Osteoblast (primary cell): ENCODE measurements at regions not wholly inside any gene's neighbourhood (a gene's known extent, or its start where the extent isn't known, plus 50 kb on each side); places are given as distances from the start of the nearest gene placed in this dataset.

Source experiments
- DNase-seq: peaks from one replicate; pipeline ENCODE4 v3.0.0; 2011; ENCODE audit warnings: low spot score, mixed read lengths; ENCODE audit not compliant: insufficient read length; ENCODE audit errors: missing footprints
- H2AFZ ChIP-seq: 2 replicates; pipeline ENCODE4 v1.6.0; 2011; ENCODE audit warnings: mild to moderate bottlenecking, low read length
- H3K27ac ChIP-seq: 2 replicates; pipeline ENCODE4 v1.5.1; 2011; ENCODE audit warnings: mild to moderate bottlenecking, low read depth, low read length, moderate library complexity
- H3K27me3 ChIP-seq: 2 replicates; pipeline ENCODE4 v1.6.0; 2012; ENCODE audit warnings: mild to moderate bottlenecking, control low read depth, inconsistent platforms, low read length, moderate library complexity; ENCODE audit not compliant: insufficient read depth
- H3K36me3 ChIP-seq: 2 replicates; pipeline ENCODE4 v1.5.1; 2011; ENCODE audit warnings: mild to moderate bottlenecking, low read length, control low read depth, moderate library complexity; ENCODE audit not compliant: insufficient read depth
- H3K4me1 ChIP-seq: 2 replicates; pipeline ENCODE4 v1.5.1; 2011; ENCODE audit warnings: mild to moderate bottlenecking, low read length, control low read depth, moderate library complexity; ENCODE audit not compliant: insufficient read depth
- H3K4me2 ChIP-seq: 2 replicates; pipeline ENCODE4 v1.6.0; 2011; ENCODE audit warnings: mild to moderate bottlenecking, low read length; ENCODE audit not compliant: insufficient read depth
- H3K4me3 ChIP-seq: fragments of 200-600 bp; sonication (generic); 3 replicates; pipeline ENCODE4 v1.5.1; 2012; ENCODE audit warnings: mild to moderate bottlenecking, low read length, inconsistent platforms; ENCODE audit not compliant: insufficient read depth
- H3K79me2 ChIP-seq: 2 replicates; pipeline ENCODE4 v1.6.0; 2012; ENCODE audit warnings: mild to moderate bottlenecking, low read length, control low read depth, inconsistent platforms; ENCODE audit not compliant: insufficient read depth
- H3K9me3 ChIP-seq: 2 replicates; pipeline ENCODE4 v1.5.1; 2011; ENCODE audit warnings: low read depth, low read length, control low read depth
- H4K20me1 ChIP-seq: 2 replicates; pipeline ENCODE4 v1.6.0; 2012; ENCODE audit warnings: mild to moderate bottlenecking, low read length, control low read depth; ENCODE audit not compliant: insufficient read depth
- TF ChIP-seq, protein P1 (sequence below): IDR thresholded peaks from 2 replicates; pipeline ENCODE4 v1.5.1; 2011; ENCODE audit warnings: mild to moderate bottlenecking, low read depth, low read length, moderate library complexity; ENCODE audit errors: extremely low read depth

- no peaks in the 10 kb centered on the region for H3K36me3 ChIP-seq
- H3K4me2 ChIP-seq = no peak overlapping the region
- no peak overlapping the region for H3K27ac ChIP-seq
- H3K4me3 ChIP-seq = no peak overlapping the region
- no peaks in the 10 kb centered on the region for H3K79me2 ChIP-seq
- no peak overlapping the region for H2AFZ ChIP-seq
- no peaks in the 10 kb centered on the region for H4K20me1 ChIP-seq
- no peak for DNase-seq
- H3K4me1 ChIP-seq = no peaks in the 10 kb centered on the region
- TF ChIP-seq, protein P1, sequence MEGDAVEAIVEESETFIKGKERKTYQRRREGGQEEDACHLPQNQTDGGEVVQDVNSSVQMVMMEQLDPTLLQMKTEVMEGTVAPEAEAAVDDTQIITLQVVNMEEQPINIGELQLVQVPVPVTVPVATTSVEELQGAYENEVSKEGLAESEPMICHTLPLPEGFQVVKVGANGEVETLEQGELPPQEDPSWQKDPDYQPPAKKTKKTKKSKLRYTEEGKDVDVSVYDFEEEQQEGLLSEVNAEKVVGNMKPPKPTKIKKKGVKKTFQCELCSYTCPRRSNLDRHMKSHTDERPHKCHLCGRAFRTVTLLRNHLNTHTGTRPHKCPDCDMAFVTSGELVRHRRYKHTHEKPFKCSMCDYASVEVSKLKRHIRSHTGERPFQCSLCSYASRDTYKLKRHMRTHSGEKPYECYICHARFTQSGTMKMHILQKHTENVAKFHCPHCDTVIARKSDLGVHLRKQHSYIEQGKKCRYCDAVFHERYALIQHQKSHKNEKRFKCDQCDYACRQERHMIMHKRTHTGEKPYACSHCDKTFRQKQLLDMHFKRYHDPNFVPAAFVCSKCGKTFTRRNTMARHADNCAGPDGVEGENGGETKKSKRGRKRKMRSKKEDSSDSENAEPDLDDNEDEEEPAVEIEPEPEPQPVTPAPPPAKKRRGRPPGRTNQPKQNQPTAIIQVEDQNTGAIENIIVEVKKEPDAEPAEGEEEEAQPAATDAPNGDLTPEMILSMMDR = no peak
- no peaks in the 10 kb centered on the region for H3K27me3 ChIP-seq
- no peaks in the 10 kb centered on the region for H3K9me3 ChIP-seq
Measured at GRCh38 chr2:6692056-6692455, 173.7 kb downstream of the CMPK2 start.

- no peak overlapping the region for H3K4me2 ChIP-seq
- H2AFZ ChIP-seq = no peak overlapping the region
- H3K79me2 ChIP-seq = no peaks in the 10 kb centered on the region
- TF ChIP-seq, protein P1 = no peak
- no peaks in the 10 kb centered on the region for H3K9me3 ChIP-seq
- H3K4me3 ChIP-seq = no peak overlapping the region
- H3K27ac ChIP-seq = no peak overlapping the region
- no peaks in the 10 kb centered on the region for H4K20me1 ChIP-seq
- DNase-seq = no peak
- H3K36me3 ChIP-seq = no peaks in the 10 kb centered on the region
- H3K4me1 ChIP-seq = no peaks in the 10 kb centered on the region
- H3K27me3 ChIP-seq = no peaks in the 10 kb centered on the region
Measured at GRCh38 chr2:6692819-6693218, 172.9 kb downstream of the CMPK2 start.

- Histone ChIP-seq H3K27ac (no peak overlapping the region), H3K36me3 (no peaks in the 10 kb centered on the region), H4K20me1 (no peaks in the 10 kb centered on the region), H3K79me2 (no peaks in the 10 kb centered on the region), H3K4me1 (no peaks in the 10 kb centered on the region), H3K4me3 (no peak overlapping the region), H2AFZ (no peak overlapping the region), H3K27me3 (no peaks in the 10 kb centered on the region), H3K9me3 (peaks cover 4% of the 10 kb centered on the region), H3K4me2 (no peak overlapping the region)
- no peak for DNase-seq
- TF ChIP-seq, protein P1 = no peak
Measured at GRCh38 chr2:6694555-6694954, 171.2 kb downstream of the CMPK2 start.

DNA sequence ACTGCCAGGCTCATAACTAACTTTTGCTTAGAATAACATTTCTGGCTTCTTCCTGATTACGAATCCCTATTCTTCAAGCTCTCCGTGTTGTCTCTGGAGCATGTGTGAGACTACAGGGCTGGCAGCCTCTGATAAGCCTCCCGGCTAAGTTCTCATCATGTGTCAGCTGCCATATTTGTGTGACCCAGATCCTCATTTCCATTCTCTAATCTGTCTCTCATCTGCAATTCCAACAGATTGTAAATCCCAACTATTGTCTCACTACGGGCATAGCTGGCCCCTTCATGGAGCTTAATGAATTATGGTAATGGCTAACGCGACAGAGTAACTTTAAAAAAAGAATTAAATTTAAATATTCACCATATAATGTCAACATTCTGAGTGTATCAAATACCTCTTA is 165.4 kb downstream of the CMPK2 start:
- Histone ChIP-seq H3K27ac (no peak overlapping the region), H2AFZ (no peak overlapping the region), H3K79me2 (no peaks in the 10 kb centered on the region), H4K20me1 (no peaks in the 10 kb centered on the region), H3K4me1 (no peaks in the 10 kb centered on the region), H3K9me3 (peaks cover 10% of the 10 kb centered on the region), H3K4me3 (no peak overlapping the region), H3K4me2 (no peak overlapping the region), H3K27me3 (no peaks in the 10 kb centered on the region), H3K36me3 (no peaks in the 10 kb centered on the region)
- TF ChIP-seq, protein P1 = no peak
- no peak for DNase-seq
